ENCODE measurements at regions not wholly inside any gene's neighbourhood (a gene's known extent, or its start where the extent isn't known, plus 50 kb on each side); places are given as distances from the start of the nearest gene placed in this dataset.
"Not testable (repeated sequence)": the region's sequence is repeated elsewhere in the genome, so short reads cannot be mapped to it uniquely, and the experiment has no call there.

DNA sequence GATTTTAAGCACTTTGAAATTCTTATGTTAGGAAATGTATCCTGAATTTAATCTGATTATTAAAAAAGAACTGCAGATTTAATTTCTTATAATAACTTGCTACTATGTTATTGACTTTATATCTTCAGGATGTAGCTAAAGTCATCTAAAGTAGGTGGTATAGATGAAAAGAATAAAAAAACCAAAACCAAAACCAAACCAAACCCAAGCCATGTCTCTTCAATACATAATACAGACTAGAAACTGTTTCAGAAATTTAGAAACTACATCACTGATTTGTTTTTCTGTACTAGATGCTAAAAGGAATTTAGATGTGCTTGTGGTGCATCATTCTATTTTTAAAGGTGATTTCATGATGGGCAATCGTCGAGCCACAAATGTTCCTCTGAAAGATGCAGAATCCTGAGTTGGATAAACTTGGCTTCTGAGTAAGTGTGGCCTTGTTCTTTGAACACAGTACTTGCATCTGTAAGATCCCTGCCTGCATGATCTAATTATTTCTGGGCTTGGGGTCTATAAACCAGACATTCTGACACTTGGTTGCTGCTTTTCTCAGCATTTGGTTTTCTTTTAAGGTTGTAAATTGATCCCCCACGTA is 287.1 kb upstream of the SUCLG2 start:
- intact Hi-C loops (cut with DNase I; ENCODE audit: low total_unique reads), result no loop called here
- Histone ChIP-seq H3K27ac (no peak overlapping the region), H3K4me3 (no peak overlapping the region), H3K9me3 (no peaks in the 10 kb centered on the region), H3K36me3 (no peaks in the 10 kb centered on the region), H3K27me3 (no peaks in the 10 kb centered on the region), H3K4me1 (no peaks in the 10 kb centered on the region)
- TF ChIP-seq, protein P1, sequence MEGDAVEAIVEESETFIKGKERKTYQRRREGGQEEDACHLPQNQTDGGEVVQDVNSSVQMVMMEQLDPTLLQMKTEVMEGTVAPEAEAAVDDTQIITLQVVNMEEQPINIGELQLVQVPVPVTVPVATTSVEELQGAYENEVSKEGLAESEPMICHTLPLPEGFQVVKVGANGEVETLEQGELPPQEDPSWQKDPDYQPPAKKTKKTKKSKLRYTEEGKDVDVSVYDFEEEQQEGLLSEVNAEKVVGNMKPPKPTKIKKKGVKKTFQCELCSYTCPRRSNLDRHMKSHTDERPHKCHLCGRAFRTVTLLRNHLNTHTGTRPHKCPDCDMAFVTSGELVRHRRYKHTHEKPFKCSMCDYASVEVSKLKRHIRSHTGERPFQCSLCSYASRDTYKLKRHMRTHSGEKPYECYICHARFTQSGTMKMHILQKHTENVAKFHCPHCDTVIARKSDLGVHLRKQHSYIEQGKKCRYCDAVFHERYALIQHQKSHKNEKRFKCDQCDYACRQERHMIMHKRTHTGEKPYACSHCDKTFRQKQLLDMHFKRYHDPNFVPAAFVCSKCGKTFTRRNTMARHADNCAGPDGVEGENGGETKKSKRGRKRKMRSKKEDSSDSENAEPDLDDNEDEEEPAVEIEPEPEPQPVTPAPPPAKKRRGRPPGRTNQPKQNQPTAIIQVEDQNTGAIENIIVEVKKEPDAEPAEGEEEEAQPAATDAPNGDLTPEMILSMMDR (IDR thresholded peaks at IDR 0.05), result no peak
- TF ChIP-seq POLR2A (IDR thresholded peaks at IDR 0.05), result no peak
- no peak for DNase-seq

DNA sequence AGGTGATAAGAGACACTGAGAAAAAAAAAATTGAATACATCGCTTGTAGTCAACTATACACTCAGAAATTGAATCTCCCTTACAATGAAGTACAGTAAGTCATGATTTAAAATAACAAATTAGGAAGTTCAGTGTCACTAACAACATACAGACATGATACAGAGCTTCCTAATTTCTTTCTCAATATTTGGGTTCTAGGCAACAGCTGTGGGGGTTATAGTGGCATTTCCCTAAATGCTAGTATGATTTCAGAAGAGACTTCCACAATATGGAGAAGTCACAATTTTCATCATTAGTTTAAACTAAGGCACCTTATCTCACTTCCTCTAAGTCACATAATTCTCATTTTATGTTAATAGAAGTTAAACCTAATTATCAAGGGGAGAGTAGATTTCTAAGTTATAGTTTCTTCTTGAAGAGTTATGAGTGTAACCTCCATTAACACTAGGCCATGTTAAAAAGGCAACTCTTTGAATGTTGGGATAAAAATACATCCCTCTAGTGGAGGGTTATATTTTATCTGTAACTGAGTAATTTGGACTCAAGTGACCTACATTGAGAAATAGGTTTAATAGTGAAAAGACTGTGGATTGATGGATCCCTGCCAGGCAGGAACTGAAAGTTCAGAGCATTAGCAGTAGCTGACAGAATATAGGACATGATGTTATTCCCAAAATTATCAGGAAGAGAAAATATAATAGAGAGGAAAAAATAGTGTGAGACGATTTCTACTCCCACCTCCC is 286.0 kb upstream of the SUCLG2 start:
- no peak for DNase-seq

DNA sequence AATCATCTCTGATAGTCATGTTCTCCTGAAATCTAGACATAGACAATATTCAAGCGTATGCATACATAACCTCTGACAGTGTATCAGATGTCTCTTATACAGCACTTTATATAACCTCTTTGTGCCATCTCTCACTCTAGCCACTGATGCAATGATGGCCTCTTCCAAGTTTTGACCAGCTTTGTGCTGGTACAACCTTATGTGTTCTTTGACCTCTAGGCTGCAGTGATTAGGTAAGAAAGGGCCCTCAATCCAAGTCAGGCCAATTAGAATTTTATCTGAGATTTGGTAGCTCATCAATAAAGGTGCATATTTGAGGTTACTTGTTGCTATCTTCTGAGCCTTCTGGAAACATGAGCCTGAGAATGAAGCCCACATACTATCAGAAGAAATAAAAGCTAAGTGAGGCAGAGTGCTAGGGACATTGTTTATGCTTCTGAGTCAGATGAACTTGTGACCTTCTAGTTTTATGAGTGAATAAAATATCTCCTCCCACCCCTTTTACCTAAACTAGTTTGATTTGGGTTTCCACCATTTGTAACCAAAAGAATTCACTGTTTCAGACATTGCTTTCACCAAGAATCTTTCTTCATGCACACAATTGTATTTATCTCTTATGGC is 283.2 kb upstream of the SUCLG2 start:
- intact Hi-C loops (cut with DNase I; ENCODE audit: low total_unique reads), result no loop called here
- Histone ChIP-seq H3K36me3 (no peaks in the 10 kb centered on the region), H3K27me3 (no peaks in the 10 kb centered on the region), H3K27ac (no peak overlapping the region), H3K4me3 (no peak overlapping the region), H3K4me1 (no peaks in the 10 kb centered on the region), H3K9me3 (no peaks in the 10 kb centered on the region)
- no peak for DNase-seq
- no peak for TF ChIP-seq POLR2A (IDR thresholded peaks at IDR 0.05)
- TF ChIP-seq, protein P1 (IDR thresholded peaks at IDR 0.05), result no peak

More for the DNA sequence above, 286.0 kb upstream of the SUCLG2 start:
- H3K9me3 ChIP-seq, result no peaks in the 10 kb centered on the region
- no peak for TF ChIP-seq POLR2A (IDR thresholded peaks at IDR 0.05)
- TF ChIP-seq, protein P1 (IDR thresholded peaks at IDR 0.05), result no peak
- H3K27ac ChIP-seq, result no peak overlapping the region
- intact Hi-C loops (cut with DNase I; ENCODE audit: low total_unique reads), result no loop called here
- no peak overlapping the region for H3K4me3 ChIP-seq
- H3K36me3 ChIP-seq, result no peaks in the 10 kb centered on the region
- H3K4me1 ChIP-seq, result no peaks in the 10 kb centered on the region
- H3K27me3 ChIP-seq, result no peaks in the 10 kb centered on the region

DNA sequence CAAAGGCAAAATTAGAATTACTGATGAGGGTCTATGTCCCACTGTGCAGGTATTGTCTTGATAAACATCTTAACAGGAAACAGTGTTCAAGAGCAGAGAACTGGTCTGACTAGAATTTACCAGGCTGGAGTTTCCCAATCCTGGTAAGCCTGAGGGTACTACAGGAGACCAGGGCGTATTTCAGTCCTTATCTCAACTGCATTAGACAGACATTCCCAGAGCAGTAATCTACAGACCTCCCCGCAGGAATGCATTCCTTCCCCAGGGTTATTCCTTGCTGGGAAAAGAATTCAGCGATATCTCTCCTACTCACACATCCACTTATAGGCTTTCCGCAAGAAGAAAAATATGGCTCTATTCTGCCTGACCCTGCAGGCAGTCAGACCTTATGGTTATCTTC is 276.0 kb upstream of the SUCLG2 start:
- H3K27ac ChIP-seq; H3K4me3 ChIP-seq; H3K4me1 ChIP-seq; intact Hi-C loops (cut with DNase I; ENCODE audit: low total_unique reads); H3K9me3 ChIP-seq; H3K36me3 ChIP-seq; H3K27me3 ChIP-seq; DNase-seq: not testable (repeated sequence)

DNA sequence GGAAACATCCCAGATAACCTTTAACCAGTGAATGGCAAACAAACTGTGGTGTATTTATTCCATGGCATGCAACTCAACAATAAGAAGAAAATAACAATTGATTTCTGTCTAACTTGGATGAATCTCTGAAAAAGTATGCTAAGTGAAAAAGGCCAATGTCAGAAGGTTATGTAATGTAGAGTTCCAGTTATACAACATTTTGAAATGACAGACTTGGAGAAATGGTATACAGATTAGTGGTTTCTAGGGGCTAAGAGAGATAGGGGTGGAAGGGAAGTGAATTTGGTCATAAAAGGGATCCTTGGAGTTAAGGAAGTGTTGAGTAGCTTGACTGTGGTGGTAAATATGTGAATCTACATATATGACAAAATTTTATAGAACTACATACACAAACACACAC is 269.4 kb upstream of the SUCLG2 start:
- DNase-seq, result no peak
- intact Hi-C loops (cut with DNase I; ENCODE audit: low total_unique reads), result no loop called here
- no peaks in the 10 kb centered on the region for H3K27me3 ChIP-seq
- no peaks in the 10 kb centered on the region for H3K36me3 ChIP-seq
- no peak for TF ChIP-seq POLR2A (IDR thresholded peaks at IDR 0.05)
- TF ChIP-seq, protein P1 (IDR thresholded peaks at IDR 0.05), result no peak
- no peak overlapping the region for H3K27ac ChIP-seq
- no peaks in the 10 kb centered on the region for H3K9me3 ChIP-seq
- H3K4me3 ChIP-seq, result no peak overlapping the region
- no peaks in the 10 kb centered on the region for H3K4me1 ChIP-seq
